ENCODE measurements at regions not wholly inside any gene's neighbourhood (a gene's known extent, or its start where the extent isn't known, plus 50 kb on each side); places are given as distances from the start of the nearest gene placed in this dataset.

DNA sequence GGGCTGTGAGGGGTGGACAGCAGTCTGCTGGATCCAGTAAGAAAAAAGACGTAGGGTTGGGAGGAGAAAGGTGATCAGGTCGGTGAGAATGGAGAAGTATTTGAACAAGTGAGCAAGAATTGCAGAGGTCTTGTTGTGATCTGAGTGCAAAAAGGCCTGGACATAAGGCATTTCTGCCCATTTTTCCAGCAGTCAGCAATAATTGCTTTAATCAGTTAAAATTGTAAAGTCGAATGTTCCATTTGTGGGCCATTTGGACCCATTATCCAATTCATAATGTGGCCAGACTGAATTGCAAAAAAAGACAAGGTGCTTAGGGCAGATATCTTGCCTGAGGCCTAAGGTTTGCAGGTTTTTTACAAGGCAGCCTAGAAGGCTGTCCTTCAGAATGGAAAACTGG is 86.1 kb downstream of the ZNF737 start:
- H3K4me1 ChIP-seq (ENCODE audit: control insufficient read depth in 1 of 2, insufficient read depth in 2 of 2, low read length in 2 of 2) = no peaks in the 10 kb centered on the region
- no peaks in the 10 kb centered on the region for H3K79me2 ChIP-seq (ENCODE audit: insufficient read depth, low read length)
- no peak overlapping the region for H3K4me2 ChIP-seq (replicated peaks; ENCODE audit: extremely low read depth, low read length, poor library complexity, severe bottlenecking)
- no peaks in the 10 kb centered on the region for H3K36me3 ChIP-seq (replicated peaks in 1 of 2; ENCODE audit: control insufficient read depth in 1 of 2, insufficient read depth in 2 of 2, low read length in 2 of 2)
- TF ChIP-seq, protein P1, sequence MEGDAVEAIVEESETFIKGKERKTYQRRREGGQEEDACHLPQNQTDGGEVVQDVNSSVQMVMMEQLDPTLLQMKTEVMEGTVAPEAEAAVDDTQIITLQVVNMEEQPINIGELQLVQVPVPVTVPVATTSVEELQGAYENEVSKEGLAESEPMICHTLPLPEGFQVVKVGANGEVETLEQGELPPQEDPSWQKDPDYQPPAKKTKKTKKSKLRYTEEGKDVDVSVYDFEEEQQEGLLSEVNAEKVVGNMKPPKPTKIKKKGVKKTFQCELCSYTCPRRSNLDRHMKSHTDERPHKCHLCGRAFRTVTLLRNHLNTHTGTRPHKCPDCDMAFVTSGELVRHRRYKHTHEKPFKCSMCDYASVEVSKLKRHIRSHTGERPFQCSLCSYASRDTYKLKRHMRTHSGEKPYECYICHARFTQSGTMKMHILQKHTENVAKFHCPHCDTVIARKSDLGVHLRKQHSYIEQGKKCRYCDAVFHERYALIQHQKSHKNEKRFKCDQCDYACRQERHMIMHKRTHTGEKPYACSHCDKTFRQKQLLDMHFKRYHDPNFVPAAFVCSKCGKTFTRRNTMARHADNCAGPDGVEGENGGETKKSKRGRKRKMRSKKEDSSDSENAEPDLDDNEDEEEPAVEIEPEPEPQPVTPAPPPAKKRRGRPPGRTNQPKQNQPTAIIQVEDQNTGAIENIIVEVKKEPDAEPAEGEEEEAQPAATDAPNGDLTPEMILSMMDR (IDR thresholded peaks at IDR 0.05) = no peak
- no peak overlapping the region for H3K9ac ChIP-seq (ENCODE audit: insufficient read depth, low read length, poor library complexity, severe bottlenecking)
- H3K27me3 ChIP-seq (ENCODE audit: control insufficient read depth in 2 of 2, insufficient read depth in 2 of 2, low read length in 2 of 2) = no peaks in the 10 kb centered on the region
- H3K27me3 Mint-ChIP-seq (ENCODE audit: low read depth in 3 of 3) = peaks cover 0 to 4% (median 0%) of the 10 kb centered on the region in 3 donors
- H4K20me1 ChIP-seq (ENCODE audit: insufficient read depth, low read length) = no peaks in the 10 kb centered on the region
- no peak overlapping the region for H3K27ac Mint-ChIP-seq
- no peak overlapping the region for H3K4me3 ChIP-seq (replicated peaks in 1 of 3; ENCODE audit: low read depth in 2 of 3, low read length in 3 of 3)
- WGBS (ENCODE audit: insufficient coverage) = 90% methylated on average over 1 of the region's 3 CpGs
- H3K9me3 Mint-ChIP-seq = peaks cover 50 to 89% (median 76%) of the 10 kb centered on the region in 7 donors
- peaks cover 30 to 77% of the 10 kb centered on the region in 2 donors for H3K9me3 ChIP-seq (replicated peaks in 1 of 2; ENCODE audit: control insufficient read depth in 1 of 2, insufficient read depth in 1 of 2, low read length in 2 of 2)
- no peaks in the 10 kb centered on the region for H3K4me1 Mint-ChIP-seq
- no peak overlapping the region for H3K27ac ChIP-seq (ENCODE audit: low read depth in 1 of 2, low read length in 2 of 2)
- no peak overlapping the region for H3K4me3 Mint-ChIP-seq
- no peak for DNase-seq
- intact Hi-C loops (cut with micrococcal nuclease) = no loop called here
- no peaks in the 10 kb centered on the region for H3K36me3 Mint-ChIP-seq
- no peak overlapping the region for H2AFZ ChIP-seq (ENCODE audit: insufficient read depth, low read depth, low read length, poor library complexity, severe bottlenecking)

DNA sequence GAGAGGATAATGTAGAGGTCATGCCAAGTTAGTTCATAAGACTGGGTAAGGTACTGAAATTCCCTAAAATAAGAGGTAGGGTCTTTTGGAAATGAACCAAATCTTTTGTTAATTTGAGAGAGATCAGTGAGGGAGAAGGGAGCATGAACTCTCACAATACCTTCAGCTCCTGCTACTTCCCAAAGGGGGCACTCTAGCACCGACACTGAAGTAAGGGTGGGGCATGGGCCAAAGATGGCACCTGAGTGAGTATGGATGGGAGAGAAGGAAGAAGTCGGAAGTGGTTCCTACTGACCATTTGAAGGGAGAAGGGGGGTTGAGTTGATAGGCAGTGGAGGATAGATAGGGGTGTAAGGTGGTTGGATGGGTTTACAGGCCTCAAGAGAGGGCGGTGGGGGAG is 86.6 kb downstream of the ZNF737 start:
- H3K79me2 ChIP-seq (ENCODE audit: insufficient read depth, low read length) = no peaks in the 10 kb centered on the region

More for the DNA sequence above, 86.6 kb downstream of the ZNF737 start:
- H3K36me3 Mint-ChIP-seq = no peaks in the 10 kb centered on the region
- intact Hi-C loops (cut with micrococcal nuclease) = no loop called here
- no peaks in the 10 kb centered on the region for H3K4me1 ChIP-seq (ENCODE audit: control insufficient read depth in 1 of 2, insufficient read depth in 2 of 2, low read length in 2 of 2)
- 88% methylated on average over 3 of the region's 3 CpGs for WGBS (ENCODE audit: insufficient coverage)
- DNase-seq = no peak
- peaks cover 0 to 4% (median 0%) of the 10 kb centered on the region in 3 donors for H3K27me3 Mint-ChIP-seq (ENCODE audit: low read depth in 3 of 3)
- no peak overlapping the region for H2AFZ ChIP-seq (ENCODE audit: insufficient read depth, low read depth, low read length, poor library complexity, severe bottlenecking)
- H3K9me3 ChIP-seq (replicated peaks in 1 of 2; ENCODE audit: control insufficient read depth in 1 of 2, insufficient read depth in 1 of 2, low read length in 2 of 2) = peaks cover 36 to 82% of the 10 kb centered on the region in 2 donors
- no peak overlapping the region for H3K4me3 Mint-ChIP-seq
- H3K9me3 Mint-ChIP-seq = peaks cover 52 to 90% (median 79%) of the 10 kb centered on the region in 7 donors
- TF ChIP-seq, protein P1 (IDR thresholded peaks at IDR 0.05) = no peak
- H3K27me3 ChIP-seq (ENCODE audit: control insufficient read depth in 2 of 2, insufficient read depth in 2 of 2, low read length in 2 of 2) = no peaks in the 10 kb centered on the region
- no peak overlapping the region for H3K4me2 ChIP-seq (replicated peaks; ENCODE audit: extremely low read depth, low read length, poor library complexity, severe bottlenecking)
- no peak overlapping the region for H3K27ac Mint-ChIP-seq
- no peaks in the 10 kb centered on the region for H3K36me3 ChIP-seq (replicated peaks in 1 of 2; ENCODE audit: control insufficient read depth in 1 of 2, insufficient read depth in 2 of 2, low read length in 2 of 2)
- no peak overlapping the region for H3K4me3 ChIP-seq (replicated peaks in 1 of 3; ENCODE audit: low read depth in 2 of 3, low read length in 3 of 3)
- no peaks in the 10 kb centered on the region for H3K4me1 Mint-ChIP-seq
- no peaks in the 10 kb centered on the region for H4K20me1 ChIP-seq (ENCODE audit: insufficient read depth, low read length)
- H3K27ac ChIP-seq (ENCODE audit: low read depth in 1 of 2, low read length in 2 of 2) = no peak overlapping the region
- H3K9ac ChIP-seq (ENCODE audit: insufficient read depth, low read length, poor library complexity, severe bottlenecking) = no peak overlapping the region

Data from CD14-positive monocyte (primary cell).